Fibroblast of pulmonary artery (primary cell): ENCODE measurements at regions not wholly inside any gene's neighbourhood (a gene's known extent, or its start where the extent isn't known, plus 50 kb on each side); places are given as distances from the start of the nearest gene placed in this dataset.

ENCODE experiments used
- DNase-seq: peaks from one replicate; pipeline ENCODE4 v3.0.0-alpha.2; 2010; ENCODE audit warnings: low read depth
- H3K4me3 ChIP-seq: replicated peaks from 2 replicates; pipeline ENCODE4 v1.5.1; 2011; ENCODE audit warnings: low read depth, mild to moderate bottlenecking, control low read depth, low read length, moderate library complexity
- CTCF ChIP-seq: IDR thresholded peaks from 2 replicates; pipeline ENCODE4 v1.5.1; 2011; ENCODE audit warnings: mild to moderate bottlenecking, control low read depth, low read length, inconsistent platforms; ENCODE audit errors: missing control alignments

GRCh38 chr11:114832532-114833125 lies 154.3 kb downstream of the NXPE2 start:
- no peak for TF ChIP-seq CTCF
- DNase-seq = no peak

DNA sequence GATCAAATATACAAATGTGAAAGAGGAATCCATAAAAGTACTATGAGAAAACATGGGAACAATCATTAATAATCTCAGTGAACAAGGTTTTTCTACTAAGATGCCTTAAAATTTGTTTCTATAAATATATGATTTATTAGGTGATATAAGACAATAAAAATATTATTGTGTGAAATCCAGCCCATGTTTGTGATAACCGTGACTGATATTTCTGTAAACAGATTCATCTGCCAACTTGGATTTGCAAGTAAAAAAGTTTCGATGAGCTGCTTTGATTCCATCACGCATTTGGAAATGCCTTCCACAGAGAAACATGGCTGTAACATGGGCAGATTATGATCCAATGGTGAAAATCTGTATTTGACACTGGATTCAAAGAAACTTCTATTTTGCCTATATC lies 157.8 kb downstream of the NXPE2 start:
- H3K4me3 ChIP-seq = no peak overlapping the region
- no peak for TF ChIP-seq CTCF
- no peak for DNase-seq

More at GRCh38 chr11:114832532-114833125, 154.3 kb downstream of the NXPE2 start:
- no peak overlapping the region for H3K4me3 ChIP-seq

DNA sequence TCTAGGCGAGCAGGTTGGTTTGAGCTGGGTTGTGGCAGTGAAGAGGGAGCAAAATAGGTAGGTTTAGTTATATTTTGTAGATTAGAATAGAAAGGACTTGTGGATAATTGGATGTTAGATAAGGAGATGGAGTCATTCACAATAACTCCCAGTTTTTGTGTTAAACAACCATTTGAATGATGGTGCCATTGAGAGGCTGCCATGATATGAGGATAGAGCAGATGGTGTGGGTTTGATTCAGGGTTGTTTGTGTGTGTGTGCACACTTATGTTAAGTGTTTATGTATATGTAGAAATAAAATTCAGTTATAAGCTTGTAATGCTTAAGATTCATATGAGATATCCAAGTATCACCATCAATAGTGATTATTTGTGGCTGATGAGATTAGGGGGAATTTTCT lies 166.6 kb downstream of the NXPE2 start:
- no peak for TF ChIP-seq CTCF
- DNase-seq = no peak
- H3K4me3 ChIP-seq = no peak overlapping the region

DNA sequence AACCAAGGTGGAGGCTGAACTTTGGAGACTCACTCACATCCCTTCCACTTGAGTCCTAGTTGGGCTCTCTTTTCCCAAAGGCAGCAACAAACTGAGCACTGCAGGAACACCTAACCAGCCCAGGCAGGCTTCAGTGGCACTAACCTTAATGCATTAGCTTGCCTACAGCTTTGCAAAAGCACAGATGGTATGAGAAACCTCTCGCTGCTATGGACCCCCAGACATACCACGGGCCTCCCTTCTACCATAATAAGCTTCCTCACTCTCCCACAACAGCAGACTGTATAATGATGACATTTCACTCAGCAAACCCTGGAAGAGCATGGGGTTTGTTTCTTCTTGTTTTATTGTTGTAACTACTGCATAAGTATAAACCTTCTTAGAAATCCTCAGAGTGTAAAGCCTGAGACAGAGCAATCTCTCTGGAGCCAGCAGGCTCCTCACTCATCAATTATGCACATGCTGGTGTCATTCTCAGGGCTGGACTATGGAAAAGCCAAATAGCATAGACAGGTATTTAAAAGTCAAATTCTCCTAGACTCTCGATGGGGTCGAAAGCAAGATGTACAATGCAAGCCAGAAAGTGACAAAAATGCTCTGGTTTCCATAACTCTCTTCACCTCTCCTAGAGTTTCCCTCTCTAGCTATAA lies 167.6 kb downstream of the NXPE2 start:
- no peak overlapping the region for H3K4me3 ChIP-seq
- TF ChIP-seq CTCF = no peak
- DNase-seq = no peak

- no peak for TF ChIP-seq CTCF
- DNase-seq = no peak
- H3K4me3 ChIP-seq = no peak overlapping the region
Measured at GRCh38 chr11:114846416-114846791, 168.1 kb downstream of the NXPE2 start.

GRCh38 chr11:114847306-114847975 lies 169.1 kb downstream of the NXPE2 start:
- no peak for DNase-seq
- TF ChIP-seq CTCF = no peak
- no peak overlapping the region for H3K4me3 ChIP-seq
